GM19239 (cell line): ENCODE measurements at regions not wholly inside any gene's neighbourhood (a gene's known extent, or its start where the extent isn't known, plus 50 kb on each side); places are given as distances from the start of the nearest gene placed in this dataset.

Source experiments
- DNase-seq: peaks from one replicate; pipeline ENCODE4 v3.0.0; 2011; ENCODE audit warnings: low spot score; ENCODE audit not compliant: insufficient read length
- FAIRE-seq: peaks from 2 replicates; lab custom pipeline; 2011; peaks lifted over from hg19 to GRCh38; lab: Jason Lieb, UNC

- FAIRE-seq (no peak), DNase-seq (no peak)
These were observed 329.7 kb upstream of the JARID2 start for GRCh38 chr6:14915888-14916832.

- DNase-seq = no peak
- no peak for FAIRE-seq
These were observed 328.6 kb upstream of the JARID2 start for GRCh38 chr6:14917109-14917910.

GRCh38 chr6:14918200-14918907 is 327.5 kb upstream of the JARID2 start:
- DNase-seq (no peak), FAIRE-seq (no peak)

- no peak for FAIRE-seq
- DNase-seq = no peak
These were observed 326.7 kb upstream of the JARID2 start for GRCh38 chr6:14919038-14919670.

- no peak for FAIRE-seq
These were observed 325.6 kb upstream of the JARID2 start for GRCh38 chr6:14920276-14920675.

GRCh38 chr6:14921170-14921569 is 324.7 kb upstream of the JARID2 start:
- DNase-seq = no peak

More at GRCh38 chr6:14920276-14920675, 325.6 kb upstream of the JARID2 start:
- no peak for DNase-seq

GRCh38 chr6:14921878-14922671 is 323.8 kb upstream of the JARID2 start:
- DNase-seq = no peak

More at GRCh38 chr6:14921170-14921569, 324.7 kb upstream of the JARID2 start:
- FAIRE-seq = no peak

GRCh38 chr6:14922706-14923460 is 323.0 kb upstream of the JARID2 start:
- DNase-seq (no peak), FAIRE-seq (no peak)

More at GRCh38 chr6:14921878-14922671, 323.8 kb upstream of the JARID2 start:
- FAIRE-seq = no peak

- DNase-seq (no peak), FAIRE-seq (no peak)
These were observed 321.5 kb upstream of the JARID2 start for GRCh38 chr6:14924126-14925024.

GRCh38 chr6:14925025-14925698 is 320.7 kb upstream of the JARID2 start:
- DNase-seq (no peak), FAIRE-seq (no peak)

GRCh38 chr6:14925699-14926026 is 320.2 kb upstream of the JARID2 start:
- DNase-seq (no peak), FAIRE-seq (no peak)

GRCh38 chr6:14927398-14927797 is 318.5 kb upstream of the JARID2 start:
- no peak for DNase-seq
- no peak for FAIRE-seq

- FAIRE-seq (no peak), DNase-seq (no peak)
These were observed 316.6 kb upstream of the JARID2 start for GRCh38 chr6:14929291-14929690.

GRCh38 chr6:14930366-14930989 is 315.4 kb upstream of the JARID2 start:
- no peak for DNase-seq
- no peak for FAIRE-seq

- DNase-seq (no peak), FAIRE-seq (no peak)
These were observed 313.2 kb upstream of the JARID2 start for GRCh38 chr6:14932485-14933182.

GRCh38 chr6:14933183-14933544 is 312.7 kb upstream of the JARID2 start:
- FAIRE-seq (no peak), DNase-seq (no peak)
